GM21529 (cell line): ENCODE measurements at regions not wholly inside any gene's neighbourhood (a gene's known extent, or its start where the extent isn't known, plus 50 kb on each side); places are given as distances from the start of the nearest gene placed in this dataset.

Source experiments
- ATAC-seq: cut with Tn5 transposase; IDR thresholded peaks from one replicate; pipeline ENCODE4 v1.9.1; 2021; ENCODE audit not compliant: unreplicated experiment

DNA sequence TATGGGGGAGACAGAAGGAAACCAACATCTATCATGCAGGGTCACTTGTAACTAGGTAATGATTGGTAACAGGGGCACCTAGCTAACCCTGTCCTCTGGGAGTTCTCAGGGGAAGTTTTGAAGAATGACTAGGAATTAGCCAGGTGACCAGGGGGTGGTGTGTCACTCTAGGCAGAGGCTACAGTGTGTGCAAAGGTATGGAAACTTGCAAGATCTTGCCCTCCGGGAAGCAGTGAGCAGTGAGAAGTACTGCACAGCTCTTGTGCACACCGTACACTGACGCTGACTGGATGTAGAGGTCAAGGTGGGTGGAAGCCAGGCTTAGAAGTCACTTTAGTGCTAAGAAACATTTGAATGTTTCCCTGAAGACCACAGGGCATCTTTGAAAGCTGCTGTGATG, 62.9 kb upstream of the LMO4 start:
- no peak for ATAC-seq

DNA sequence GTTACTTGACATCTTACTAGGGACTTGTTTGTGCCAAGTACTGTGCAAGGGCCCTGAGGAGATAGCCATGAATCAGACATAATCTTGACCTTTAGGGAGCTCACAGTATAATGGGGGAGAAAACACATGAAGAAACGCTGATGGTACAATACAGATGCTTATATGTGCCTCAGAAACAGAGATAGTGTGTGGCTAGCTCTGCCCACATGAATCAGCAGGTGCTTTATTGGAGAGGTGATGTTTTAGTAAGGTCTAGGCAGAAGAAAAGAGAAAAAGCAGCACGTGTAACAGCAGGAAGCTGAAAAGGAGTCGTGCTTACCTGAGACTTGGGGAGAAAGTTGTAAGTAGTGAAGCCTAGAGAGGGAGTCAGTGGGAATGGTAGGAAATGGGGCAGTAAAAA, 60.6 kb upstream of the LMO4 start:
- no peak for ATAC-seq

DNA sequence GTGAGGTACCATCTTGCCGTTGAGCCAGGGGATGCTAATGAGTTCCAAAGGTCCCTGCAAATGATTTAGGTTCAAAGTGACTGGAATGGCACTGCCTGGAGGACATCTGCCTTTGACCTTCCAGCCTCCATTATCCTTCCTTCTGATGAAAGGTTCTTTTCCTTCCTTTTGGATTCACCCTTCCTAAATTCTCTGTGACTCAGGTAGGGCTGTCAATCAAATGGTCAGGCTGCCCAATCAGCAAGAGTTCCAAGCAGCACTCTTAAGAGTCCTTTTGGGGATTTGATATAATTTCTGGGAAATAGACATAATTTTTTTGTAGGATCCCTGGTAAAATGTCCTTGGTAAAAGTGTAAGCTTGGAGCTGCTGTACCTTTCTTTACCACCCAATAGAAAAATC, 58.8 kb upstream of the LMO4 start:
- no peak for ATAC-seq

DNA sequence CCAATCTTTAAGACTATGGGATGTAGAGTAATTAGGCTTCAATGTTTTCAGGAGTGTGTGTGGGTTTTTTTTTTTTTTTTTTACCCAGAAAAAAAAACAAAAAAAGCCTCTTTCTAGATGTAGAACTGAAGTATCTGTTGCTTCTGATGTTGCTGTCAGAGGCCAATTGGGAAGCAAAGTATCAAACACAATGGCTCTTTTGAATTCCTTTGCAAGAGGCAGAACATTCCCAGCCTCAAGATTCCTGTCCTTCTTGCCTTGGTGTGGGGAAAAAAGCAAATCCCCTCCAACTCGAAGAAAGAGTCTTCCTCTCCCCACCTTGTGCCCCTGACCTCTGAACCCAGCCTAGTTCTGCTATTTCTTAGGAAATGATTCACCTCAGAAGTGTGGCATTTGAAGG, 55.4 kb upstream of the LMO4 start:
- no peak for ATAC-seq

- ATAC-seq, result no peak
Observed at GRCh38 chr1:87274851-87275250, 53.8 kb upstream of the LMO4 start.

DNA sequence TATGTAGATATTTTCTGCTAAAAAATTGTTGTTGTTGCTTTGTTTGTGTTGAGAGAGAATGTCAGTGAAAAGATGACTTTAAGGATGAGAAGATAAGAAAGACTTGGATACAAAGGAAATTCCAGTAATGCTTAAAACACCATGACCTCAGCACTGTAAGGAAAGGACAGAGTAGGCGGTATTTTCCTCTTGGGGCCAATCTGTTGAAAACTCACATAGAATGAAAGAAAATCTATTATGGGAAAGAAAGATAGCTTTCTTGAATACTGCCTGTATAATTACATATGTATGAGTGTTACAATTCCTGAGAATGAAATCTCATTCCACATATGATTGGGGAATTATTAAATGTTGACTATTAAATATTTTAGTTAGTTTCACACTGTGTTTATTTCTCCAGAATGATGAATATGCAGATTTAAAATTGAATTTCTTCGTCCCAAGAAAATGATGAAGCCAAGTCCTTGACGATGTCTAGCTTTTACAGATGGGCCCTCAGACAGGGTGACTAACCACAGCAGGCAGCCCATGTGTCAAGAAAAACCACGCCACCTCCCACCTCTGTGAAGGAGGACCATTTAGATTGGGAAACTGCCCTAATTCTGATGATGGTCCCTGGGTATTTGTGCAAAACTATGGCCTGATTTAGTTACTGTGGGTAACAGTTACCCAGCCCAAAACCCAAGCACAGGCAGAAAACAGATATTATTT, 49.7 kb upstream of the LMO4 start:
- no peak for ATAC-seq
